NT2/D1 (cell line): ENCODE measurements at regions not wholly inside any gene's neighbourhood (a gene's known extent, or its start where the extent isn't known, plus 50 kb on each side); places are given as distances from the start of the nearest gene placed in this dataset.
A peak's percentile ranks its signal among the peaks of the same experiment; 100 is the strongest.
"Not testable (repeated sequence)": the region's sequence is repeated elsewhere in the genome, so short reads cannot be mapped to it uniquely, and the experiment has no call there.

Experiments used
- DNase-seq: peaks from one replicate; pipeline ENCODE4 v3.0.0-alpha.2; 2011; ENCODE audit warnings: low read depth, low spot score
- H3K27me3 ChIP-seq: 2 replicates; pipeline ENCODE4 v1.6.0; 2011; ENCODE audit warnings: mild to moderate bottlenecking; ENCODE audit not compliant: insufficient read length, insufficient read depth
- H3K36me3 ChIP-seq: 2 replicates; pipeline ENCODE4 v1.6.1; 2011; ENCODE audit warnings: mild to moderate bottlenecking, low read length, mixed read lengths; ENCODE audit not compliant: insufficient read depth, insufficient read length
- H3K4me1 ChIP-seq: 2 replicates; pipeline ENCODE4 v1.5.1; 2011; ENCODE audit not compliant: insufficient read depth, insufficient read length
- H3K4me3 ChIP-seq: 2 replicates; pipeline ENCODE4 v1.5.1; 2011; ENCODE audit warnings: low read depth; ENCODE audit not compliant: insufficient read length
- H3K9ac ChIP-seq: 2 replicates; pipeline ENCODE4 v1.6.0; 2011; ENCODE audit warnings: low read depth; ENCODE audit not compliant: insufficient read length
- H3K9me3 ChIP-seq: 2 replicates; pipeline ENCODE4 v1.5.1; 2011; ENCODE audit warnings: mild to moderate bottlenecking, low read length; ENCODE audit not compliant: insufficient read depth
- SUZ12 ChIP-seq: IDR thresholded peaks from 2 replicates; pipeline ENCODE4 v1.6.1; 2011; ENCODE audit not compliant: insufficient read length, insufficient read depth; ENCODE audit errors: extremely low read depth
- YY1 ChIP-seq: IDR thresholded peaks from 2 replicates; pipeline ENCODE4 v1.6.1; 2011; ENCODE audit not compliant: insufficient read length, insufficient read depth
- ZNF274 ChIP-seq: IDR thresholded peaks from 2 replicates; pipeline ENCODE4 v1.6.1; 2011; ENCODE audit warnings: mild to moderate bottlenecking, low read depth, low read length

GRCh38 chr9:63822615-63823374 lies 1462.2 kb downstream of the FOXD4L5 start:
- not testable (repeated sequence) for H3K36me3 ChIP-seq, H3K4me3 ChIP-seq, H3K9me3 ChIP-seq, H3K9ac ChIP-seq, H3K27me3 ChIP-seq, DNase-seq, H3K4me1 ChIP-seq

- not testable (repeated sequence) for H3K9ac ChIP-seq, H3K4me3 ChIP-seq, DNase-seq, H3K9me3 ChIP-seq, H3K4me1 ChIP-seq, H3K36me3 ChIP-seq
- H3K27me3 ChIP-seq: peaks cover 13% of the 10 kb centered on the region
These were observed 1463.7 kb downstream of the FOXD4L5 start for GRCh38 chr9:63821293-63821692.

GRCh38 chr9:63820882-63821281 lies 1464.1 kb downstream of the FOXD4L5 start:
- H3K27me3 ChIP-seq: peaks cover 16% of the 10 kb centered on the region
- H3K9ac ChIP-seq: not testable (repeated sequence)

GRCh38 chr9:63820383-63820782 lies 1464.6 kb downstream of the FOXD4L5 start:
- not testable (repeated sequence) for DNase-seq, H3K9ac ChIP-seq, H3K9me3 ChIP-seq, H3K4me3 ChIP-seq, H3K36me3 ChIP-seq, H3K4me1 ChIP-seq
- peaks cover 16% of the 10 kb centered on the region for H3K27me3 ChIP-seq

More at GRCh38 chr9:63820882-63821281, 1464.1 kb downstream of the FOXD4L5 start:
- H3K36me3 ChIP-seq, DNase-seq, H3K4me1 ChIP-seq, H3K9me3 ChIP-seq, H3K4me3 ChIP-seq: not testable (repeated sequence)

GRCh38 chr9:63817622-63818518 lies 1467.1 kb downstream of the FOXD4L5 start:
- Histone ChIP-seq H3K9ac (peak overlapping the region; percentile 71), H3K4me1 (peaks cover 7% of the 10 kb centered on the region), H3K9me3 (no peaks in the 10 kb centered on the region), H3K36me3 (no peaks in the 10 kb centered on the region), H3K27me3 (peaks cover 16% of the 10 kb centered on the region), H3K4me3 (peak overlapping the region; percentile 45)
- DNase-seq: peak; percentile 35
- TF ChIP-seq SUZ12 (no peak), ZNF274 (no peak), YY1 (no peak)

GRCh38 chr9:63816751-63817621 lies 1468.0 kb downstream of the FOXD4L5 start:
- DNase-seq: peak; percentile 97
- Histone ChIP-seq H3K4me1 (peaks cover 7% of the 10 kb centered on the region), H3K9me3 (no peaks in the 10 kb centered on the region), H3K27me3 (peaks cover 16% of the 10 kb centered on the region), H3K4me3 (peak overlapping the region; percentile 39), H3K9ac (peak overlapping the region; percentile 46), H3K36me3 (no peaks in the 10 kb centered on the region)
- no peak for TF ChIP-seq ZNF274
- no peak for TF ChIP-seq SUZ12
- TF ChIP-seq YY1: no peak

- not testable (repeated sequence) for H3K9ac ChIP-seq
These were observed 1469.9 kb downstream of the FOXD4L5 start for GRCh38 chr9:63814970-63815669.

GRCh38 chr9:63813391-63814021 lies 1471.5 kb downstream of the FOXD4L5 start:
- Histone ChIP-seq H3K27me3 (peaks cover 13% of the 10 kb centered on the region), H3K4me3 (peak overlapping the region; percentile 37)
- not testable (repeated sequence) for H3K9me3 ChIP-seq, H3K36me3 ChIP-seq, DNase-seq, H3K4me1 ChIP-seq, H3K9ac ChIP-seq

More at GRCh38 chr9:63814970-63815669, 1469.9 kb downstream of the FOXD4L5 start:
- H3K36me3 ChIP-seq, H3K9me3 ChIP-seq, DNase-seq, H3K4me1 ChIP-seq: not testable (repeated sequence)
- peak overlapping the region; percentile 15 for H3K4me3 ChIP-seq
- H3K27me3 ChIP-seq: peaks cover 16% of the 10 kb centered on the region

GRCh38 chr9:63812822-63813221 lies 1472.2 kb downstream of the FOXD4L5 start:
- H3K4me1 ChIP-seq, H3K9me3 ChIP-seq, DNase-seq, H3K9ac ChIP-seq, H3K36me3 ChIP-seq: not testable (repeated sequence)
- peaks cover 10% of the 10 kb centered on the region for H3K27me3 ChIP-seq
- H3K4me3 ChIP-seq: peak overlapping the region; percentile 37
